ENCODE measurements at regions not wholly inside any gene's neighbourhood (a gene's known extent, or its start where the extent isn't known, plus 50 kb on each side); places are given as distances from the start of the nearest gene placed in this dataset.

GRCh38 chr11:98964146-98964545, 56.6 kb upstream of the CNTN5 start:
- POLR2A ChIA-PET (ENCODE audit: unreplicated experiment), result no interaction called here
- Histone ChIP-seq H3K4me2 (ENCODE audit: low read length) (no peak overlapping the region), H3K36me3 (ENCODE audit: low read depth, low read length) (no peaks in the 10 kb centered on the region), H2AFZ (ENCODE audit: low read length) (no peak overlapping the region), H3K4me1 (ENCODE audit: insufficient read depth, low read length) (peaks cover 9% of the 10 kb centered on the region; the same call in 1 of the 2 replicates), H3K79me2 (ENCODE audit: low read length) (no peaks in the 10 kb centered on the region), H3K4me3 (ENCODE audit: low read length) (no peak overlapping the region), H3K9me2 (replicated peaks; ENCODE audit: low read length) (no peaks in the 10 kb centered on the region), H4K20me1 (ENCODE audit: low read length) (no peaks in the 10 kb centered on the region), H3K9me3 (ENCODE audit: low read length) (no peaks in the 10 kb centered on the region), H3F3A (ENCODE audit: low read length, unreplicated experiment) (no peaks in the 10 kb centered on the region), H3K9ac (ENCODE audit: low read length) (no peak overlapping the region), H3K27me3 (ENCODE audit: low read length) (no peaks in the 10 kb centered on the region), H3K27ac (ENCODE audit: low read length) (no peak overlapping the region)
- intact Hi-C loops (cut with micrococcal nuclease), result no loop called here
- no peak for ATAC-seq
- DNase-seq, result no peak
- CTCF ChIA-PET, result no interaction called here
- BruUV-seq (replicated peaks), result no TSS peak
- TF ChIP-seq, protein P1, sequence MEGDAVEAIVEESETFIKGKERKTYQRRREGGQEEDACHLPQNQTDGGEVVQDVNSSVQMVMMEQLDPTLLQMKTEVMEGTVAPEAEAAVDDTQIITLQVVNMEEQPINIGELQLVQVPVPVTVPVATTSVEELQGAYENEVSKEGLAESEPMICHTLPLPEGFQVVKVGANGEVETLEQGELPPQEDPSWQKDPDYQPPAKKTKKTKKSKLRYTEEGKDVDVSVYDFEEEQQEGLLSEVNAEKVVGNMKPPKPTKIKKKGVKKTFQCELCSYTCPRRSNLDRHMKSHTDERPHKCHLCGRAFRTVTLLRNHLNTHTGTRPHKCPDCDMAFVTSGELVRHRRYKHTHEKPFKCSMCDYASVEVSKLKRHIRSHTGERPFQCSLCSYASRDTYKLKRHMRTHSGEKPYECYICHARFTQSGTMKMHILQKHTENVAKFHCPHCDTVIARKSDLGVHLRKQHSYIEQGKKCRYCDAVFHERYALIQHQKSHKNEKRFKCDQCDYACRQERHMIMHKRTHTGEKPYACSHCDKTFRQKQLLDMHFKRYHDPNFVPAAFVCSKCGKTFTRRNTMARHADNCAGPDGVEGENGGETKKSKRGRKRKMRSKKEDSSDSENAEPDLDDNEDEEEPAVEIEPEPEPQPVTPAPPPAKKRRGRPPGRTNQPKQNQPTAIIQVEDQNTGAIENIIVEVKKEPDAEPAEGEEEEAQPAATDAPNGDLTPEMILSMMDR (conservative IDR thresholded peaks at IDR 0.05; ENCODE audit: low read depth, low read length), result no peak
- TF ChIP-seq EZH2phosphoT487 (IDR thresholded peaks at IDR 0.05; ENCODE audit: borderline replicate concordance, low read length) (no peak), EZH2 (IDR thresholded peaks at IDR 0.05; ENCODE audit: low read length, unreplicated experiment) (no peak)

GRCh38 chr11:98965358-98965757, 55.4 kb upstream of the CNTN5 start:
- H3K4me2 ChIP-seq (ENCODE audit: low read length), result peak overlapping the region; percentile 11; the same call in 1 of the 2 replicates
- intact Hi-C loops (cut with micrococcal nuclease), result no loop called here
- H3K4me1 ChIP-seq (ENCODE audit: insufficient read depth, low read length), result peaks cover 9% of the 10 kb centered on the region; the same call in 1 of the 2 replicates
- ChIA-PET POLR2A (ENCODE audit: unreplicated experiment) (no interaction called here), CTCF (no interaction called here)
- no peaks in the 10 kb centered on the region for H3K9me2 ChIP-seq (replicated peaks; ENCODE audit: low read length)
- H3K9ac ChIP-seq (ENCODE audit: low read length), result no peak overlapping the region
- peak overlapping the region; percentile 35 for H3K27ac ChIP-seq (ENCODE audit: low read length)
- H4K20me1 ChIP-seq (ENCODE audit: low read length), result no peaks in the 10 kb centered on the region
- DNase-seq, result peak; percentile 4
- H3K9me3 ChIP-seq (ENCODE audit: low read length), result no peaks in the 10 kb centered on the region
- no peaks in the 10 kb centered on the region for H3K79me2 ChIP-seq (ENCODE audit: low read length)
- H3K4me3 ChIP-seq (ENCODE audit: low read length), result no peak overlapping the region
- no peaks in the 10 kb centered on the region for H3K36me3 ChIP-seq (ENCODE audit: low read depth, low read length)
- no TSS peak for BruUV-seq (replicated peaks)
- no peak overlapping the region for H2AFZ ChIP-seq (ENCODE audit: low read length)
- TF ChIP-seq, protein P1 (conservative IDR thresholded peaks at IDR 0.05; ENCODE audit: low read depth, low read length), result no peak
- no peak for TF ChIP-seq EZH2 (IDR thresholded peaks at IDR 0.05; ENCODE audit: low read length, unreplicated experiment)
- TF ChIP-seq EZH2phosphoT487 (IDR thresholded peaks at IDR 0.05; ENCODE audit: borderline replicate concordance, low read length), result no peak
- peak; percentile 38 for ATAC-seq
- no peaks in the 10 kb centered on the region for H3F3A ChIP-seq (ENCODE audit: low read length, unreplicated experiment)
- H3K27me3 ChIP-seq (ENCODE audit: low read length), result no peaks in the 10 kb centered on the region

DNA sequence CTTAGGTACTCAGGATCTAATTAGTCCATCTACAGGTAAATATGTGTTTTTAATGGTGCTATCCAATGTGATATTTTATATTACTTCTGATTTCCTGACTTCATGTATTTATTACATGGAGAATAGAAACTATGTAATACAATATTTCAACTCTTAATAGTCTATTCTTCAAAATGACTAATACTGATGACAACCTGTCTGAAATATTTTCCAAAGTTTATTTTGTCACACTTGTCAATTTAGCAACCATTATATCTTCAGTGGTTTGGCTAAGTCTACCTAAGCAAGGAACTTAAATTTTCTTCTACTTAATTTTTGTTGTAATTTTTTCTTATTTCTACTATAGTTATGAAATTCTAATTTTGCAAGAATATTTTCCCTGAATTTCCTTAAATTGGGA, 55.0 kb upstream of the CNTN5 start:
- H3K4me2 ChIP-seq (ENCODE audit: low read length), result peak overlapping the region; percentile 11; the same call in 1 of the 2 replicates
- no peak overlapping the region for H3K9ac ChIP-seq (ENCODE audit: low read length)
- intact Hi-C loops (cut with micrococcal nuclease), result no loop called here
- no peak for TF ChIP-seq EZH2 (IDR thresholded peaks at IDR 0.05; ENCODE audit: low read length, unreplicated experiment)
- TF ChIP-seq, protein P1 (conservative IDR thresholded peaks at IDR 0.05; ENCODE audit: low read depth, low read length), result no peak
- no peak for TF ChIP-seq EZH2phosphoT487 (IDR thresholded peaks at IDR 0.05; ENCODE audit: borderline replicate concordance, low read length)
- H3K27ac ChIP-seq (ENCODE audit: low read length), result peak overlapping the region; percentile 35; the same call in 1 of the 2 replicates
- no peaks in the 10 kb centered on the region for H3K79me2 ChIP-seq (ENCODE audit: low read length)
- no peak overlapping the region for H3K4me3 ChIP-seq (ENCODE audit: low read length)
- peak; percentile 56 for ATAC-seq
- CTCF ChIA-PET, result no interaction called here
- peaks cover 9% of the 10 kb centered on the region; the same call in 1 of the 2 replicates for H3K4me1 ChIP-seq (ENCODE audit: insufficient read depth, low read length)
- no peak overlapping the region for H2AFZ ChIP-seq (ENCODE audit: low read length)
- H3K36me3 ChIP-seq (ENCODE audit: low read depth, low read length), result no peaks in the 10 kb centered on the region
- POLR2A ChIA-PET (ENCODE audit: unreplicated experiment), result no interaction called here
- no peaks in the 10 kb centered on the region for H3K9me2 ChIP-seq (replicated peaks; ENCODE audit: low read length)
- H3K27me3 ChIP-seq (ENCODE audit: low read length), result no peaks in the 10 kb centered on the region
- no peaks in the 10 kb centered on the region for H4K20me1 ChIP-seq (ENCODE audit: low read length)
- no peaks in the 10 kb centered on the region for H3F3A ChIP-seq (ENCODE audit: low read length, unreplicated experiment)
- DNase-seq, result peak; percentile 52
- BruUV-seq (replicated peaks), result no TSS peak
- no peaks in the 10 kb centered on the region for H3K9me3 ChIP-seq (ENCODE audit: low read length)
